HepG2 (cell line): ENCODE measurements at regions not wholly inside any gene's neighbourhood (a gene's known extent, or its start where the extent isn't known, plus 50 kb on each side); places are given as distances from the start of the nearest gene placed in this dataset.

Experiments
- ATAC-seq: fragments of 200-7000 bp; cut with Tn5 transposase; 3 replicates; pipeline ENCODE4 v1.9.1; 2020; ENCODE audit warnings: mild to moderate bottlenecking, moderate library complexity
- BruUV-seq: library from RNA; stranded (reverse); fragments of 400-500 nt; replicated peaks from 2 replicates; lab custom pipeline; 2021; lab: Mats Ljungman, UMichigan
- CTCF ChIA-PET: fragments of 300-600 bp; formaldehyde crosslinking; extraction: SDS; loops from one replicate; lab custom pipeline; 2021; ENCODE audit warnings: low total read pairs, inconsistent platforms, low intra/inter-chr PET ratio; lab: Yijun Ruan, JAX
- POLR2A ChIA-PET: fragments of 350-600 bp; sonication (Branson Sonifier 250); formaldehyde crosslinking; loops from one replicate; lab custom pipeline; 2020; ENCODE audit warnings: antibody characterized with exemption, inconsistent platforms; lab: Yijun Ruan, JAX
- DNase-seq: peaks from one replicate; pipeline ENCODE4 v3.0.0-alpha.2; 2015; ENCODE audit warnings: low spot score
- FAIRE-seq: peaks from 3 replicates; lab custom pipeline; 2011; peaks lifted over from hg19 to GRCh38; lab: Jason Lieb, UNC
- H2AFZ ChIP-seq: one replicate; pipeline ENCODE4 v1.6.1; 2011; ENCODE audit warnings: low read length, inconsistent platforms
- H3K27ac ChIP-seq: fragments of 300-600 bp; 3 replicates; pipeline ENCODE4 v1.8.0; 2011; ENCODE audit warnings: mixed run types, mild to moderate bottlenecking, mixed read lengths, low read length, inconsistent platforms; ENCODE audit not compliant: insufficient read depth; ENCODE audit errors: extremely low read length
- H3K27me3 ChIP-seq, 2 experiments: fragments of 200-600 bp in 1 of 2; 2 replicates in 1 of 2; 3 replicates in 1 of 2; pipeline versions ENCODE4 v1.6.0 to v1.8.0; 2011; ENCODE audit warnings: low read length in 2 of 2, mild to moderate bottlenecking in 2 of 2, moderate library complexity in 2 of 2, inconsistent platforms in 1 of 2; ENCODE audit not compliant: insufficient read depth in 2 of 2, control insufficient read depth in 1 of 2
- H3K36me3 ChIP-seq, 2 experiments: fragments of 200-600 bp in 1 of 2; replicated peaks in 1 of 2; 2 replicates in 1 of 2; 3 replicates in 1 of 2; pipeline versions ENCODE4 v1.5.1 to v1.8.0; 2011; ENCODE audit warnings: low read length in 2 of 2, inconsistent platforms in 1 of 2; ENCODE audit not compliant: insufficient read depth in 2 of 2, control insufficient read depth in 1 of 2
- H3K4me1 ChIP-seq: 2 replicates; pipeline ENCODE4 v1.5.1; 2012; ENCODE audit warnings: low read length, inconsistent platforms; ENCODE audit not compliant: insufficient read depth
- H3K4me2 ChIP-seq: 2 replicates; pipeline ENCODE4 v1.6.0; 2011; ENCODE audit warnings: low read depth, low read length, inconsistent platforms
- H3K4me3 ChIP-seq, 3 experiments: fragments of 200-600 bp in 1 of 3; sonication (generic), shearing (Covaris generic) in 1 of 3; replicated peaks in 1 of 3; 2 replicates each; pipeline ENCODE4 v1.5.1; 2011 to 2016; ENCODE audit warnings: low read length in 3 of 3, inconsistent platforms in 2 of 3, low read depth in 2 of 3, mild to moderate bottlenecking in 2 of 3, control low read depth in 1 of 3, mixed read lengths in 1 of 3; ENCODE audit not compliant: insufficient read depth in 1 of 3
- H3K79me2 ChIP-seq: one replicate; pipeline ENCODE4 v1.6.1; 2011; ENCODE audit warnings: low read length, inconsistent platforms; ENCODE audit not compliant: insufficient read depth
- H3K9ac ChIP-seq: 2 replicates; pipeline ENCODE4 v1.6.0; 2011; ENCODE audit warnings: mild to moderate bottlenecking, low read depth, low read length, inconsistent platforms; ENCODE audit not compliant: insufficient read depth
- H3K9me3 ChIP-seq: 2 replicates; pipeline ENCODE4 v1.5.1; 2012; ENCODE audit warnings: mild to moderate bottlenecking, low read length
- H4K20me1 ChIP-seq: 2 replicates; pipeline ENCODE4 v1.6.0; 2011; ENCODE audit warnings: inconsistent platforms, mild to moderate bottlenecking, low read length, moderate library complexity; ENCODE audit not compliant: insufficient read depth
- CHD4 ChIP-seq: fragments of 200-600 bp; sonication (generic); IDR thresholded peaks from 2 replicates; pipeline ENCODE4 v1.7.0; 2017; ENCODE audit warnings: mild to moderate bottlenecking, low read length, borderline replicate concordance
- KAT2B ChIP-seq: fragments of 150-350 bp; IDR thresholded peaks from 2 replicates; pipeline ENCODE4 v1.6.1; 2014; ENCODE audit warnings: low read depth, low read length, borderline replicate concordance
- ZNF12 ChIP-seq: sonication (generic); formaldehyde crosslinking; IDR thresholded peaks from 2 replicates; pipeline ENCODE4 v1.5.0; 2020; ENCODE audit warnings: missing genetic modification reagents
- ZNF205 ChIP-seq: IDR thresholded peaks from 2 replicates; pipeline ENCODE4 v1.6.1; 2018; ENCODE audit warnings: missing biosample characterization, missing genetic modification reagents
- ZNF234 ChIP-seq: sonication (generic); formaldehyde crosslinking; conservative IDR thresholded peaks from 2 replicates; pipeline ENCODE4 v1.5.1; 2020; ENCODE audit warnings: mild to moderate bottlenecking, missing genetic modification reagents
- ZNF570 ChIP-seq: sonication (generic); formaldehyde crosslinking; IDR thresholded peaks from 2 replicates; pipeline ENCODE4 v1.4.0; 2020; ENCODE audit warnings: mild to moderate bottlenecking, missing genetic modification reagents, borderline replicate concordance
- ZNF713 ChIP-seq: sonication (generic); formaldehyde crosslinking; IDR thresholded peaks from 2 replicates; pipeline ENCODE4 v1.4.0; 2020; ENCODE audit warnings: mild to moderate bottlenecking, missing genetic modification reagents
- ZNF816 ChIP-seq: sonication (generic); formaldehyde crosslinking; IDR thresholded peaks from 2 replicates; pipeline ENCODE4 v1.8.0; 2022; ENCODE audit warnings: missing genetic modification reagents, mild to moderate bottlenecking, borderline replicate concordance
- ZNF879 ChIP-seq: sonication (generic); formaldehyde crosslinking; IDR thresholded peaks from 2 replicates; pipeline ENCODE4 v1.8.1; 2023; ENCODE audit warnings: missing genetic modification reagents
- WGBS: methylation state at CpG from one replicate; pipeline ENCODE4 v1.1.6; 2017; ENCODE audit warnings: low lambda C conversion rate; 5-methylcytosine and 5-hydroxymethylcytosine counted together
- in situ Hi-C: cut with HindIII; loops from 2 replicates; pipeline ENCODE4 v1.10.0; 2017; ENCODE audit warnings: low pct_unique_long_range_greater_than_20kb; ENCODE audit not compliant: extremely low pct_ligation_motif_present
- intact Hi-C: fragments of 100-400 bp; cut with micrococcal nuclease; formaldehyde crosslinking; loops from one replicate; pipeline ENCODE4 v1.10.0; 2022; ENCODE audit not compliant: unreplicated experiment
- TF ChIP-seq, protein P1 (sequence below): sonication (generic); formaldehyde crosslinking; conservative IDR thresholded peaks from 2 replicates; pipeline ENCODE4 v1.8.0; 2022; ENCODE audit warnings: missing genetic modification reagents

DNA sequence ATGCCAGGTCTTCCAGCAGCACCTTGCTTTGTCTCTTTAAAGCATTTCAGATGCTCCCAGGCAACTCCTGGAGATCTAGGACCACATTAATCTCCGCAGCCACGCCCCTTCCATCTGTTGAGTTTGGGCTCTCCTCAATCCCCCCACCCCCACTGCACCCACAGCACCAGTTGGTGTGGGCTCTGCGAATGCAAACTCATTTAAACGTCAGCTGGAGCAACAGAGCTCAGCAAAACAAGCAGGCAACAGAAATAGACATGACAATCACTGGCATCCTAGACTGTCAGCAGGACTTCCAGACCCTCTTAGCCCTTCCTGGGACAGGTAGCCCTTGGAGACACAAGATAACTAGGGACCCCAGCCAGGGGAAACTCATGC, 106.9 kb downstream of the LSM3 start:
- no TSS peak for BruUV-seq
- no peak for DNase-seq
- in situ Hi-C loops, result loop anchor here (5.0 kb wide), 1 partner anchor 87 kb away; no protein-coding TSS in a partner anchor
- FAIRE-seq, result no peak
- Histone ChIP-seq H4K20me1 (no peaks in the 10 kb centered on the region), H3K9me3 (no peaks in the 10 kb centered on the region), H3K4me1 (peaks cover 11% of the 10 kb centered on the region), H3K79me2 (no peaks in the 10 kb centered on the region), H2AFZ (no peak overlapping the region), H3K4me3 (no peak overlapping the region), H3K36me3 (no peaks in the 10 kb centered on the region), H3K27ac (no peak overlapping the region), H3K4me2 (no peak overlapping the region), H3K27me3 (peaks cover 6 to 34% of the 10 kb centered on the region in 2 experiments; a peak in 4 of 5 replicates), H3K9ac (no peak overlapping the region)
- ChIA-PET CTCF (no interaction called here), POLR2A (no interaction called here)
- ATAC-seq, result no peak
- intact Hi-C loops, result no loop called here
- TF ChIP-seq ZNF570 (CRISPR knock-in tag) (no peak), ZNF713 (no peak), ZNF205 (no peak), ZNF816 (CRISPR knock-in tag) (no peak), KAT2B (no peak), CHD4 (no peak), ZNF12 (CRISPR knock-in tag) (no peak), ZNF234 (CRISPR knock-in tag) (no peak), ZNF879 (no peak)
- TF ChIP-seq, protein P1, sequence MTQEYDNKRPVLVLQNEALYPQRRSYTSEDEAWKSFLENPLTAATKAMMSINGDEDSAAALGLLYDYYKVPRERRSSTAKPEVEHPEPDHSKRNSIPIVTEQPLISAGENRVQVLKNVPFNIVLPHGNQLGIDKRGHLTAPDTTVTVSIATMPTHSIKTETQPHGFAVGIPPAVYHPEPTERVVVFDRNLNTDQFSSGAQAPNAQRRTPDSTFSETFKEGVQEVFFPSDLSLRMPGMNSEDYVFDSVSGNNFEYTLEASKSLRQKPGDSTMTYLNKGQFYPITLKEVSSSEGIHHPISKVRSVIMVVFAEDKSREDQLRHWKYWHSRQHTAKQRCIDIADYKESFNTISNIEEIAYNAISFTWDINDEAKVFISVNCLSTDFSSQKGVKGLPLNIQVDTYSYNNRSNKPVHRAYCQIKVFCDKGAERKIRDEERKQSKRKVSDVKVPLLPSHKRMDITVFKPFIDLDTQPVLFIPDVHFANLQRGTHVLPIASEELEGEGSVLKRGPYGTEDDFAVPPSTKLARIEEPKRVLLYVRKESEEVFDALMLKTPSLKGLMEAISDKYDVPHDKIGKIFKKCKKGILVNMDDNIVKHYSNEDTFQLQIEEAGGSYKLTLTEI, result no peak
- WGBS, result 27% methylated on average over 4 of the region's 4 CpGs
